Left lung (tissue), 4 donors: ENCODE measurements at regions not wholly inside any gene's neighbourhood (a gene's known extent, or its start where the extent isn't known, plus 50 kb on each side); places are given as distances from the start of the nearest gene placed in this dataset.

Experiments
- ATAC-seq: fragments of 200-7000 bp; cut with Tn5 transposase; one replicate; pipeline ENCODE4 v1.9.1; 2020; ENCODE audit warnings: moderate library complexity
- DNase-seq, 4 donors: peaks; one replicate each; pipeline ENCODE4 v3.0.0-alpha.2; 2013 to 2020
- H3K27ac ChIP-seq, 2 donors: fragments of 200-600 bp; sonication (generic) in 1 of 2; one replicate each; pipeline versions ENCODE4 v1.5.0 to v1.8.0; 2020 to 2021
- H3K27me3 ChIP-seq, 2 donors: fragments of 200-600 bp; sonication (generic) in 1 of 2; one replicate each; pipeline versions ENCODE4 v1.5.0 to v1.8.0; 2020 to 2021
- H3K36me3 ChIP-seq, 2 donors: fragments of 200-600 bp; sonication (generic) in 1 of 2; one replicate each; pipeline versions ENCODE4 v1.5.0 to v1.8.0; 2020 to 2021
- H3K4me1 ChIP-seq, 2 donors: fragments of 200-600 bp; one replicate each; pipeline ENCODE4 v1.8.0; 2021
- H3K4me3 ChIP-seq, 2 donors: fragments of 200-600 bp; sonication (generic) in 1 of 2; one replicate each; pipeline versions ENCODE4 v1.5.0 to v1.8.0; 2020 to 2021; ENCODE audit warnings: mild to moderate bottlenecking in 1 of 2
- H3K9me3 ChIP-seq, 2 donors: fragments of 200-600 bp; sonication (generic) in 1 of 2; one replicate each; pipeline versions ENCODE4 v1.5.0 to v1.8.0; 2020 to 2021
- intact Hi-C, 2 donors: fragments of 100-400 bp; cut with DNase I; formaldehyde crosslinking; loops; one replicate each; pipeline versions ENCODE4 v1.11.2 to v1.14.2; 2022
- TF ChIP-seq, protein P1 (sequence below), 2 donors: fragments of 200-600 bp; sonication (generic) in 1 of 2; IDR thresholded peaks; one replicate each; pipeline versions ENCODE4 v1.5.0 to v1.8.0; 2021; ENCODE audit warnings: antibody characterized with exemption in 2 of 2
- donor health status: DM: no; HTN: yes; CAD: no.
- donor health status: DM: no; HTN: no; CAD: no.

DNA sequence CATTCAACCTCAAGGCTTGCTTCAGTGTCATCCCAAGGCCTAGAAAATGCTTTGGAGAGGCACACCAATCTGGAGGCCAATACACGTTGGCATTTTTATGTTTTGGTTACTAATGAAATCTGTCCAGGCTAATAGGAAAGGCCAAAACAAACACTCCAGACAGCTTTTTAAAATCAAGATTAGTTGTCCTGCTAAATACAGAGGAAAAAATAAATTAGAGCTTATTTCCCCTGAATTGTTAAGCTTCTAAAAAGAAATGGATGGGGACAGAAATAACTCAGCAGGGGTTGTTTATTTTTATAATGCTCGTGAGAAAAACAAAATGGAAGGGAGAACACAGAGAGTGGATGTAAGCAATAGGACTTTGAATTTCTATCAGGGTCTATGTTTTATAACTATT, 438.5 kb upstream of the LRRC4C start:
- intact Hi-C loops: no loop called here

DNA sequence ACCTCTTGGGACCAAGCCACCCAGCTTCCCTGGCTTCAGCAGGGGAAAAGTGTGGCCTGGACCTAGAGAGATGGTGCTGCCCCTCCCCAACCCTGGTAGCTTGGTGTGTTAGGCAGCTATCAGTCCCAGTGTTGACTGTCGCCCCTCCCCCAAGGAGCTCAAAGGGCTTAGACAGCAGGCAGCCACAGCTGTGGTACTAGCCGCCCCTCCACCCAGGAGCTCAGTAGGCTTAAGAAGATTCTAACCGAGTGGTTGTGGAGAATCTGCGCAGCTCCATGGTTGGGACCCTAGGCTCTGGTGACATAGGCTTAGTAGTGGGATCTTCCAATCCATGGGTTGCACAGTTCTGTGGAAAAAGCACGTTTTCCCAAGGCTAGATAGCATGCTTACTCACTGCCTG, 458.4 kb upstream of the LRRC4C start:
- DNase-seq (peak in 1 of 4 donors; percentile 20), ATAC-seq (no peak)
- TF ChIP-seq, protein P1, sequence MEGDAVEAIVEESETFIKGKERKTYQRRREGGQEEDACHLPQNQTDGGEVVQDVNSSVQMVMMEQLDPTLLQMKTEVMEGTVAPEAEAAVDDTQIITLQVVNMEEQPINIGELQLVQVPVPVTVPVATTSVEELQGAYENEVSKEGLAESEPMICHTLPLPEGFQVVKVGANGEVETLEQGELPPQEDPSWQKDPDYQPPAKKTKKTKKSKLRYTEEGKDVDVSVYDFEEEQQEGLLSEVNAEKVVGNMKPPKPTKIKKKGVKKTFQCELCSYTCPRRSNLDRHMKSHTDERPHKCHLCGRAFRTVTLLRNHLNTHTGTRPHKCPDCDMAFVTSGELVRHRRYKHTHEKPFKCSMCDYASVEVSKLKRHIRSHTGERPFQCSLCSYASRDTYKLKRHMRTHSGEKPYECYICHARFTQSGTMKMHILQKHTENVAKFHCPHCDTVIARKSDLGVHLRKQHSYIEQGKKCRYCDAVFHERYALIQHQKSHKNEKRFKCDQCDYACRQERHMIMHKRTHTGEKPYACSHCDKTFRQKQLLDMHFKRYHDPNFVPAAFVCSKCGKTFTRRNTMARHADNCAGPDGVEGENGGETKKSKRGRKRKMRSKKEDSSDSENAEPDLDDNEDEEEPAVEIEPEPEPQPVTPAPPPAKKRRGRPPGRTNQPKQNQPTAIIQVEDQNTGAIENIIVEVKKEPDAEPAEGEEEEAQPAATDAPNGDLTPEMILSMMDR (IDR thresholded peaks at IDR 0.05): no peak
- Histone ChIP-seq H3K4me1 (no peaks in the 10 kb centered on the region), H3K36me3 (no peaks in the 10 kb centered on the region), H3K27me3 (no peaks in the 10 kb centered on the region), H3K9me3 (peaks cover 0 to 37% of the 10 kb centered on the region in 2 donors), H3K4me3 (no peak overlapping the region), H3K27ac (no peak overlapping the region)
- intact Hi-C loops: no loop called here

More for the DNA sequence above, 438.5 kb upstream of the LRRC4C start:
- Histone ChIP-seq H3K4me3 (no peak overlapping the region), H3K9me3 (no peaks in the 10 kb centered on the region), H3K4me1 (no peaks in the 10 kb centered on the region), H3K36me3 (no peaks in the 10 kb centered on the region), H3K27me3 (no peaks in the 10 kb centered on the region), H3K27ac (no peak overlapping the region)
- DNase-seq (no peak), ATAC-seq (no peak)
- TF ChIP-seq, protein P1 (IDR thresholded peaks at IDR 0.05): no peak

DNA sequence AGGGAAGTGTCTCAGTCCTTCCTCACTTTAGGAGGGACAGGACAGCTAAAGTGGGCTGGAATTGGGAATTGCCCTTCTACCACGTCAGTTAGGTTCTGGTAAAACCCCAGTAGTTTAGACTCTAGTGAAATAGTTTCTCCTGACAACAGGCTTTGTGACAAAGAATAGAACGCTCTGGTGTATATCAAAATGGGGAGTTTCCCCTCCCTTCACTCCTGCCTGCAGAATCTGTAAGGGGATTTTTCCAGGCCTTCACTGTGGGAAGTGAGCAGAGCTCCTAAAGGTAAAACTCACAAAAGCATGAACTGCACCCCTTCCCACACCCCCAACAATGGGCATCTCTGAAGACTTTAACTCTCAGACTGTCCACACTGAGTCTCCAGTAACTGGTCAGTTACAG, 460.9 kb upstream of the LRRC4C start:
- TF ChIP-seq, protein P1 (IDR thresholded peaks at IDR 0.05): no peak
- H3K9me3 ChIP-seq: peaks cover 0 to 24% of the 10 kb centered on the region in 2 donors
- DNase-seq (no peak), ATAC-seq (no peak)
- no peak overlapping the region for H3K27ac ChIP-seq
- H3K4me1 ChIP-seq: no peaks in the 10 kb centered on the region
- no peaks in the 10 kb centered on the region for H3K36me3 ChIP-seq
- no peaks in the 10 kb centered on the region for H3K27me3 ChIP-seq
- no peak overlapping the region for H3K4me3 ChIP-seq
- intact Hi-C loops: no loop called here

DNA sequence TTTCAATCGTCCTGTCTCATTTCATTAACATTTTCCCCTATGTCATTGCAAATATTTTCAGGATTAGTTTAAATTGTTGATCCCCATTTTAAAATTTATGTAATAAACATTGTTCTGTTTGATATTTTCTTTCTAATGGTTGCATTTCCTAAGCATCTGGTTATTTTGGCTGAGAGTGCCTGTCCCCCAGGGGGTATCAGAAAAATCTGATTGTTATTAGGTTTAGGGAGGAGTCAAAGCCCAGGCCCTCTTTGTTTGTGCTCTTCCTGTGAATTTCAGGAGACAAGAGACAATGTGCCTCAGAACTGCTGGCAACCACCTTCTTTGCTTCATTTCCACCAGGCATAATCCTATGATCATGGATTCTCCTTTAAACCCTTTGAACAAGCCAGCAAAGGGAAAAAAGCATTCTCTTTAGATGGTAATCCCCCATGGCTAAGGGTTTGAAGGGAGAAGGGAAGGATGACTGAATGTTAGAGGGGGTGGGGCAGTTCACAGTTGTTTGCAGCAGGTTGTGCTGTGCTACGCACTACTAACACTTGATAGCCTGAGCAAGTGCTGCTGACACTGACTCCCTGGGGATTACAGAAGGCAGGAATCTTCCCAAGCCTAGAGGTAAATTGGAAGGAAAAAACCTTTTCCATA, 462.4 kb upstream of the LRRC4C start:
- ATAC-seq (no peak), DNase-seq (no peak)
- TF ChIP-seq, protein P1 (IDR thresholded peaks at IDR 0.05): no peak
- H3K27me3 ChIP-seq: no peaks in the 10 kb centered on the region
- intact Hi-C loops: no loop called here
- no peaks in the 10 kb centered on the region for H3K36me3 ChIP-seq
- peaks cover 0 to 16% of the 10 kb centered on the region in 2 donors for H3K9me3 ChIP-seq
- no peaks in the 10 kb centered on the region for H3K4me1 ChIP-seq
- H3K27ac ChIP-seq: no peak overlapping the region
- no peak overlapping the region for H3K4me3 ChIP-seq

GRCh38 chr11:41926339-41926738, 466.9 kb upstream of the LRRC4C start:
- no peak for DNase-seq
- Histone ChIP-seq H3K4me1 (no peaks in the 10 kb centered on the region), H3K4me3 (no peak overlapping the region), H3K9me3 (no peaks in the 10 kb centered on the region), H3K27me3 (no peaks in the 10 kb centered on the region), H3K27ac (no peak overlapping the region), H3K36me3 (no peaks in the 10 kb centered on the region)
- intact Hi-C loops: no loop called here
- TF ChIP-seq, protein P1 (IDR thresholded peaks at IDR 0.05): no peak
- no peak for ATAC-seq
